T-helper 2 cell treated with Interferon-gamma antibody and Interleukin-4, amounts not matched to agents 5 μg/mL and 100 μg/mL, for 36 hours (primary cell): ENCODE measurements at regions not wholly inside any gene's neighbourhood (a gene's known extent, or its start where the extent isn't known, plus 50 kb on each side); places are given as distances from the start of the nearest gene placed in this dataset.

ENCODE experiments used
- DNase-seq: peaks from one replicate; pipeline ENCODE4 v3.0.0; 2021; ENCODE audit warnings: low spot score
- H3K27ac Mint-ChIP-seq: one replicate; pipeline ENCODE4 v1.8.0; 2021; ENCODE audit warnings: mild to moderate bottlenecking, mixed read lengths
- H3K27me3 Mint-ChIP-seq: one replicate; pipeline ENCODE4 v1.8.0; 2021; ENCODE audit warnings: low read depth, mixed read lengths
- H3K36me3 Mint-ChIP-seq: one replicate; pipeline ENCODE4 v1.8.0; 2021; ENCODE audit warnings: low read depth, mixed read lengths
- H3K4me1 Mint-ChIP-seq: one replicate; pipeline ENCODE4 v1.8.0; 2021; ENCODE audit warnings: low read depth, mixed read lengths
- H3K4me3 Mint-ChIP-seq: one replicate; pipeline ENCODE4 v1.8.0; 2022; ENCODE audit warnings: mild to moderate bottlenecking, moderate library complexity, mixed read lengths
- H3K9me3 Mint-ChIP-seq: one replicate; pipeline ENCODE4 v1.8.0; 2021; ENCODE audit warnings: mixed read lengths

DNA sequence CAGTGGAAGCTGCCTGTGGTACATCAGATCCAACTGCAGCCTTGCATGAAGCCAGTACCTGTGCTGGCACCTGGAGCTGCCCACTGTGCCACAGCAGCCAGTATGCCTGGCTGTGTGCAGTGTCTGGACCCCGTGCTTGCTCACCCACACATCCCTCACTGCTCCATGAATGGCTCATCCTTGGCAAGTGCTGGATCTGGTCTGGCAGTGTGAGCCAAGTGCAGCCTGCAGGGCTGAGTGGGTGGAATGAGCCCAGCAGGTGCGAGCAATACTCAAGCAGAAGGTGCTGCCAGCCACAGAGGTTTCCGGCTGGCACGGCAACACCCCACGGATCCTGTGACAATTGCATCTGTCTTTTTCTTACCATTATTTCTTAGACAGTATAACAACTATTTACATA lies 488.2 kb upstream of the ROBO2 start:
- Mint-ChIP-seq H3K27ac (no peak overlapping the region), H3K4me1 (no peaks in the 10 kb centered on the region), H3K9me3 (peaks cover 20% of the 10 kb centered on the region), H3K4me3 (no peak overlapping the region), H3K27me3 (no peaks in the 10 kb centered on the region), H3K36me3 (no peaks in the 10 kb centered on the region)
- no peak for DNase-seq

DNA sequence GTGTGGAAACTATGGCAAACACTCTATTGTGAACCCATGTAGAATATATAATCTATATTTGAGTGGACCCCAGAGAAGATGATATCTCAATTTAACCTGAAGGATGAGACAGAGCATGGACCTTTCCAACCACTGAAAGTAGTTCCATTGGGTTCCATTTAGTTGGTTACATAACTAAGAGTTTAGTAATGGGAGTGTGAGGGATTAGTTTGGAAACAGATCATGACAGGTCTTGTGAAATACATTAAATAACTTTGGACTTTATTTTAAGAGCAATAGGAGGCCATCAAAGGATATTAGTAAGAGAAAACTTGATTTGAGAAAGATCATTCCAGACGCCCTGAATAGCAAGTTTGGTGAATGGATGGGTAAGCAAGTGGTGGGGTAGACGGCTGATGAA lies 487.2 kb upstream of the ROBO2 start:
- no peaks in the 10 kb centered on the region for H3K27me3 Mint-ChIP-seq
- no peak overlapping the region for H3K4me3 Mint-ChIP-seq
- no peak for DNase-seq
- peaks cover 20% of the 10 kb centered on the region for H3K9me3 Mint-ChIP-seq
- no peak overlapping the region for H3K27ac Mint-ChIP-seq
- H3K4me1 Mint-ChIP-seq, result no peaks in the 10 kb centered on the region
- no peaks in the 10 kb centered on the region for H3K36me3 Mint-ChIP-seq

DNA sequence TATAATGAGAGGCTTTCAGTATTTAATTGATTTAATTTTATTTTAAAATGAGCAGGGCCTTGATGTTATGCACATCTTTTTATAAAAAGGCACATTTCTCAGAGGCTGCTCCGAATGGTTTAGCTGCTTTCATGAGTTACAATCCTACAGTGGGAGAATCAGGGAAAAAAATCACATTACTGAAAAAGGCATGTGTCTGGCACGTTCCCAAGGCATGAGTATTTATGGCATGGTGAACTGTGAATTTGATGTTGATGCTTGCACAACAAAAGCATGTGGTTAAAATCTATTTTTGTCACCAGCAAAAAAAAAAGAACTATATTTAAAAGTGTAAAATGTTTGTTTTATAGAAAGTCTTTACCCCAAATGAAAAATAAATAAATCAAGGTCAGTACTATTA lies 485.2 kb upstream of the ROBO2 start:
- Mint-ChIP-seq H3K9me3 (peaks cover 6% of the 10 kb centered on the region), H3K4me1 (no peaks in the 10 kb centered on the region), H3K27me3 (no peaks in the 10 kb centered on the region), H3K27ac (no peak overlapping the region), H3K4me3 (no peak overlapping the region), H3K36me3 (no peaks in the 10 kb centered on the region)
- no peak for DNase-seq

DNA sequence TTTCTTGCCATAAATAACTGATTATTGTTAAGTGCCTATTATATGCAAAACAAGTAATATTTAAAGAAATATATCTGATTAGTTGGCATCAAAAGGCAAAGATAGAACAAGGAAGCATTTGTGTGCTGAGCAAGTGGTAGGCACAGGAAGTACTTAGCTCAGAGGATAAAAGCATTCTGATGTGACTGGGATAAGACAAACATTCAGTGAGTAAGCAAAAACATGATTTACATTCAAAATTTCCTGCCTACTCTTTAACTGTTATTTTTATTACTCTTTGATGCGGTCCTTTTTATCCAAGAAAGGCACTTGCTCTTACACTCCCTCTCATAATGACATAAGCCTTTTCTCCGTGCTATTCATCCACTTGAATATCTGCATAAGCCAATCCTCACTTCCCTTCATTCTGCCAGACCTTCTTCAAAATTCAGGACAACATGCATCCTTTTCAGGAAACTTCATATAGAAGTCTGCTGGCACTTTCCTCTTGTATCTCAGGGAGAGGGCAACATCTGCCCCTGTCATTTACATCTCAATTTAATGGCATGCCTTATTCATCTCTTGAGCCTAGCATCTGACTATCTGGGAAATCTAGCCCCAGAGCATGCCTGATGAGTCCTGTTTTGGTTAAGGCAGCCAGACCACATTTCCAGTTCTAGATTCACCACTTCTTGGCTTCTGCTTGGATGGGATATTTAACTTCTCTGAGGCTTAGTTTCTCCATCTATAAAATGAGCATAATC lies 478.2 kb upstream of the ROBO2 start:
- H3K4me3 Mint-ChIP-seq, result no peak overlapping the region
- H3K4me1 Mint-ChIP-seq, result no peaks in the 10 kb centered on the region
- DNase-seq, result no peak
- H3K27ac Mint-ChIP-seq, result no peak overlapping the region
- no peaks in the 10 kb centered on the region for H3K27me3 Mint-ChIP-seq
- H3K36me3 Mint-ChIP-seq, result no peaks in the 10 kb centered on the region
- H3K9me3 Mint-ChIP-seq, result peaks cover 11% of the 10 kb centered on the region

DNA sequence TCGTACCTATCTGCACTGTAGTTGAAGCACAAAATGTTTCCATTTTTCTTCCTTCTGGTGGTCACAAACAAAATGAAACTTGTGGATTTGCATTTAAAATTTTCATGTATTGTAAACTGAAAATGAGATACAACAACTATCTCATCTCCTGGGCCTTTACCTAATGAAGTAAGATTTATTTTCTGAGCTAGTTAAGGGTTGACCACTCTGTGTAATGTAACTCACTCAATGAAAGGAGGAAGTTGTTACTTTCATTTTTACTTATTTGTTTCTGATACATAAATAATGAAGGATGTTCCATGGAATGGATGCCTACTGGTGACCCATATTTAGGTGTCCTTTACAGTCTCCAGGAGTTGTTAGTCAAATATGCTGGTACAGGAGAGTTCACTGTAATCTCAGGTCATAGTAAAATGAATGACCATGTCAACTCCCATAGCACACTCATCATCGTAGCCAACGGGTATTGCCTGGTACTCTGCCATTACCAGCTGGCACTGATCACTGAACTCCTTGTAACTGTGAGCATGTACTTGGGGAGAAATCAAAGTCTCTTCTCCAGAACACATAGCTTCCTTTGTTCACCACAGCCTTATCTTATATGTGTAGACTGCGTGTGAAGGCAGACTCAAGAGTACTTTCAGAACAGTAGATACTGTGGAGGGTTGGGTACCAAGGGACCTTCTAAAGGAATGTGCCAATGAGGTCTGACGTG lies 474.2 kb upstream of the ROBO2 start:
- Mint-ChIP-seq H3K4me3 (no peak overlapping the region), H3K27me3 (no peaks in the 10 kb centered on the region), H3K4me1 (no peaks in the 10 kb centered on the region), H3K9me3 (peaks cover 11% of the 10 kb centered on the region), H3K36me3 (no peaks in the 10 kb centered on the region), H3K27ac (no peak overlapping the region)
- no peak for DNase-seq

DNA sequence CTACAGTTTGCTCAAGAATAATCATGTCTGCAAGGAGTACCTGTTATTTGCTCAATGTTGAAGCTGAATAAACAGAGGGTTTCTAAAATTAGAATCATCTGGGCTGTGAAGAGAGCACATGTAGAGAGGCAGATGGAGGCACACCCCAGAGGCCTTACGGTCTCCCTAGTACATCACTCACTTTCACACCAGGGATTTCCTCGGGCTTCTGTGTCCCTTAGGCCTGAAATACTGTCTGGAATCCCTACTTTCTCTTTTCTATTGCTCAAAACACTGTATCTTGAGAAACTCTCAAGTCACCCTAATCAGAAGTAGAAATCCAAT lies 473.7 kb upstream of the ROBO2 start:
- no peaks in the 10 kb centered on the region for H3K4me1 Mint-ChIP-seq
- H3K9me3 Mint-ChIP-seq, result peaks cover 11% of the 10 kb centered on the region
- no peak overlapping the region for H3K27ac Mint-ChIP-seq
- DNase-seq, result no peak
- no peak overlapping the region for H3K4me3 Mint-ChIP-seq
- H3K36me3 Mint-ChIP-seq, result no peaks in the 10 kb centered on the region
- no peaks in the 10 kb centered on the region for H3K27me3 Mint-ChIP-seq

DNA sequence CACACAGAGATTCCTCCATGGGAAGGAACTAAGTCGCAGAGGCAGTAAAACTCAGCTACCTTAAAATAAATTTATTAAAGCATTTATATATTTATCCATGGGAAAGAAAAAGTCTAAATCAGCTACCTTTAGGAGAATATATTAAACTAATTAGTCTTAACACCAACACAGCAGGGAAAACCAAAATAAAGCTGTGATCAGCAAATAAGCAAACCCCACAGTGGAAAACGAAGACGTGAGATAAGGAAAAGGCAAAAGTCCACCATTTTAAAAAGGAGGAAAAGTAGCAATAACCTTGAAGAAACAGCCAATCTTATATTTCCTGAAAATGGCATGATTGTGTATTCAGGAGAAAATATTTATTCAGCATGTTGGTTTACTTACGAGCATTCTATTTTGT lies 473.0 kb upstream of the ROBO2 start:
- no peak overlapping the region for H3K27ac Mint-ChIP-seq
- H3K9me3 Mint-ChIP-seq, result peaks cover 11% of the 10 kb centered on the region
- H3K27me3 Mint-ChIP-seq, result no peaks in the 10 kb centered on the region
- no peak for DNase-seq
- no peak overlapping the region for H3K4me3 Mint-ChIP-seq
- no peaks in the 10 kb centered on the region for H3K4me1 Mint-ChIP-seq
- H3K36me3 Mint-ChIP-seq, result no peaks in the 10 kb centered on the region

DNA sequence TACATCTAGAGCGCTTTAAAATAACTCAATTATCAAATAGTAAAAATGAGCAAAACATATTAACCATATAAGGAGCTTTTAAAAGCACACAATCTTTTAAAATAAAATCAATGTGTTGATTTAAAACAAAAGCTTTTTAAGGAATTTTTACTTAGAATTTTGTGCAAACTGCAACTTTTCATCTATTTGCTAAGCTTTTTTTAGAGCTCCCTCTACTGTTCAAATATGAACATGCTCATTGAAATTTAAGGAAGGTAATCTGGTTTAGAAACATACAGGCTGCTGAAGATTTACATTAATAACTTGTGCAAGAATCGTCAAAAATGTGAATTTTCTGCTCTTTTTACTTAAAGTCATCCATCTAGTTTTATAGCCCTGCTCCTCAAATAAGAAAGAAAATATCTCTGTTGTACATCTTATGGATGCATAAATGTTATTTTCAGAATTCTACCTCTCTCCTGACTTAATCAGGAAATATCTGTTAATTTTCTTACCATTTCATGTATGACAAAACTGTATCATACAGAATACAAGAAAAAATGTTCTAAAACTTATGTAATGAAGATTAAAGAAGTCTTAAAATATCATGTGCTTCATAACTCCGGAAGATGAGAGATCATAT lies 469.4 kb upstream of the ROBO2 start:
- no peak for DNase-seq
- H3K4me1 Mint-ChIP-seq, result no peaks in the 10 kb centered on the region
- H3K27ac Mint-ChIP-seq, result no peak overlapping the region
- no peaks in the 10 kb centered on the region for H3K9me3 Mint-ChIP-seq
- H3K27me3 Mint-ChIP-seq, result no peaks in the 10 kb centered on the region
- H3K36me3 Mint-ChIP-seq, result no peaks in the 10 kb centered on the region
- H3K4me3 Mint-ChIP-seq, result no peak overlapping the region

DNA sequence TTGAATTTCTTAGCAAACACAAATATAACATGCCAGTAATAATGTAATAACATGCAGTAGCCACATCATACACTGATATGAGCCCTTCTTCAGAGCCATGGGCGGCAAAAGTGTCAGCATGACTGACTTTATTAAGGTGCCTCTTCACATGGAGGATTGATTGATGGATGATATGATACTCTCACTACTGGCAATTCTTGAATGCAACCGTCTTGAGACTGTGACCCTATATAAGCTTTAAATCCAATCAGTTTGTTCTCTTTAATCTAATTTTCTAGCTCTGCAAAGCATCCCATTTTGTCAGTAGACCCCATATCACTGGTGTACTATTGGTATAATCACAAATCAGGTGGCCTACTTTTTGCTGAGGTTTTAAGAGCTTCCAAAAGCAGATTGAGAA lies 463.7 kb upstream of the ROBO2 start:
- no peak overlapping the region for H3K4me3 Mint-ChIP-seq
- no peaks in the 10 kb centered on the region for H3K4me1 Mint-ChIP-seq
- H3K9me3 Mint-ChIP-seq, result peaks cover 6% of the 10 kb centered on the region
- no peaks in the 10 kb centered on the region for H3K27me3 Mint-ChIP-seq
- DNase-seq, result no peak
- no peaks in the 10 kb centered on the region for H3K36me3 Mint-ChIP-seq
- H3K27ac Mint-ChIP-seq, result no peak overlapping the region

DNA sequence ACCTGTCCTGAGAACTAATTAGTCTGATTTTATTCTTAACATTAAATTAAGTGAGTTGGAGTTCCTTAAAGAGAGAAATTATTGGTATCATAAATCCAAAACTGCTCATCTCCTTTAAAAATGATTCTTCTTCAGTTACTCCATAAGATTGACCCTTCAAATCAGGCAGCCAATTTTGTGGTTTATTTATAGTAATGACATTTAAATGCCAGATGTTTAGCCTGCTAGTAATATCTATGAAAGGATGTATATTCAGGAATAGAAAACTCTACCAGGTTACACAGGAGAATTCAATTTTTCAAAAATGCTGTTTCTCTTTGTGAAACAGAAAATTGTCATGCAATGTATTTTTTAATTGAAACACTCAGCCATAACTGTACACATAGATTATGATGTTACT lies 457.8 kb upstream of the ROBO2 start:
- H3K36me3 Mint-ChIP-seq, result no peaks in the 10 kb centered on the region
- no peak for DNase-seq
- no peaks in the 10 kb centered on the region for H3K27me3 Mint-ChIP-seq
- no peak overlapping the region for H3K27ac Mint-ChIP-seq
- H3K4me3 Mint-ChIP-seq, result no peak overlapping the region
- H3K4me1 Mint-ChIP-seq, result no peaks in the 10 kb centered on the region
- H3K9me3 Mint-ChIP-seq, result peaks cover 16% of the 10 kb centered on the region

DNA sequence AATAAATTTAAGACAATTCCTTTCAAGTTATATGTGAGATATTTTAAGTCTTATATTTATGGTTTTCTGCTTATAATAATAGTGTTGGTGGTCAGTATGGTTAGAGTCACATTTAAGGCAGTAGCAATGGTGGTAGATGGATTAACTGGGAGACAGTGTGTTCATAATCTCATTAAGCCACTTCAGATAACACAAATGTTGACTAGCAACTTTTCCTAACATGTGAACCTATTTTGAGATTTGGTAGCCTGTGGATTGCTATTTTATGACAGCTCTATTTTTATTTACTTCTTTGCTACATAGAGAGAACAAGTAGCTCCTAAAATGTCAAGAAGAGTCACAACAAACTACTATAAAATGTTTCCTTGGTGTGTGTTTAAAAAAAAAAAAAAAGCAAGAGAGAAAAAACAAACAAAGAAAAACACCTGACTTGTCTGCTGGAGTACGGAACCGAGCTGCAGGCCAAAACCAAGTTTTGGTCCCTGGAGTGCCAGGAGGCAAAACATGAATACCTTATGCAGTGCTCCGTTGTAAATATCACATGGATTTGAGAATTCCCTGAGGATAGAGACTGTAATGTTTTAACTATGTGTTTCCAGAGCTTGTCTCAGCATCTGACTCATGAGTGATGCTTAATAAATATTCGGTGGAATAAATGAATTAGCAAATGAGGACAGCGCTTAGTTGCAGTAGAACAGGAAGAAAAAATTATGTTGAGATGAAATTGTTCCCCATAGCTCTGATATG lies 457.1 kb upstream of the ROBO2 start:
- no peak overlapping the region for H3K27ac Mint-ChIP-seq
- no peaks in the 10 kb centered on the region for H3K27me3 Mint-ChIP-seq
- H3K4me1 Mint-ChIP-seq, result no peaks in the 10 kb centered on the region
- peaks cover 16% of the 10 kb centered on the region for H3K9me3 Mint-ChIP-seq
- DNase-seq, result no peak
- H3K4me3 Mint-ChIP-seq, result no peak overlapping the region
- H3K36me3 Mint-ChIP-seq, result no peaks in the 10 kb centered on the region

DNA sequence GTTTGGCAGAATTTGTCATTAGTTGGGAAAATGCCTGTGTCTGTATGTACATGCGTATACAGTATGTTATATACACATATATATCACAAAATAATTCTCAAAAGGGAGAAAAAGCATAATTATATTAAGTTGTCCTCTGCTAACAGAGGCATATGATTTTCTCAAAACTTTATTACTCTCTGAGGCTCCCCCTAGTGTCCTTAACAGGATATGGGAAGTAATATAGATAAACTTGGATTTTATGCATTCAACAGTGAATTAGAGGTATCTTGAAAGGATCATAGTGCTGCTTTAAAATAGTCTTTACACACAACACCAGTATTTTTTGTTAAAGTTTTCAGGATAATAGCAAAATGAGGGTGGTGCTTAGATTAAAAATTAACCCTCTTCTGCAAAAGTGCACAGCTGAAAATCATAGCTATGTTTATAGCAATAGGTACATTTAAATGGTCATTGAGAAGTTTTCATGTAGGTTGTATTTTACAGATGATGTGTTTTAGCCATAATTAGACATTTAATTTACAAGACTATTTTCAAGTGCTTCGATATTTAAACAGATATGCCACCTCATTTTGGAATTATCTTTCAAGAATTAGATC lies 454.0 kb upstream of the ROBO2 start:
- Mint-ChIP-seq H3K27me3 (no peaks in the 10 kb centered on the region), H3K27ac (no peak overlapping the region), H3K4me3 (no peak overlapping the region), H3K4me1 (no peaks in the 10 kb centered on the region), H3K36me3 (no peaks in the 10 kb centered on the region), H3K9me3 (peaks cover 10% of the 10 kb centered on the region)
- no peak for DNase-seq

DNA sequence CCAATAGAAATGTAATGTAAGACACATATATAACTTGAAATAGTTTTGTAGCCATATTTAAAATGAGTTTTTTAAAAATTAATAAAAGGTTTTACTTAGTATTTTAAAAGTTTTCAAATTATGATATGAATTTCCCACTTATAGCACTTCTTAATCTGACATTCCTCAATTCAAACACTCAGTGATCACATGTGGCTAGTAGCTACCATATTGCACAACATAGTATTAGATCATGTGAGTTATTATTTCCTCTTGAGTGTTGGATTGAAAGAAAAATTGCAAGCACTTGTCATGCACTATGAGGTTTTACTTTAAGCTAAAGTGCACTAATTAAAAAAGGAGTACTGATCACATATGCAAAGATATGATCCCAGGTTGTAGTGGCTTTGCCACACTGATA lies 453.4 kb upstream of the ROBO2 start:
- Mint-ChIP-seq H3K36me3 (no peaks in the 10 kb centered on the region), H3K27me3 (no peaks in the 10 kb centered on the region), H3K4me1 (no peaks in the 10 kb centered on the region), H3K4me3 (no peak overlapping the region), H3K9me3 (peaks cover 13% of the 10 kb centered on the region), H3K27ac (no peak overlapping the region)
- no peak for DNase-seq

DNA sequence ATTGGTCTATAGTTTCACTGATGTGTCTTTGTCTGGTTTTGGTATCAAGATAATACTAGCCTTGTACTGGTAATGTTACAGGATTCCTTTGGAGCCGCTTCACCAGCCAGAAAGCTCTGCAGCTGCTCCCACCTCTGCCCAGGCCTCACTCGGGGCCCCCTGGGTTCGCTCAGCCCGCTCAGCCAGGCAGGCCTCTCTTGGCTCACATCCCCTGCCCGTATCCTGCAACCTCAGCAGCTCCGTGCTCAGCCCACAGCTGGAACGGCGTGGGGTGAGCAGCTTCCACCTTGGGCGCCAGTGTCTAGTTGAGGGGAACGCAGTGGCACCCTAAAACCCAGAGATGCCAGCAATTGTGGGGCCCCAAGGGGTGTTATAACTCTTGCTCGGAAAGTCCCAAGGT lies 429.7 kb upstream of the ROBO2 start:
- Mint-ChIP-seq H3K27ac (no peak overlapping the region), H3K36me3 (no peaks in the 10 kb centered on the region), H3K4me3 (no peak overlapping the region)

More for the DNA sequence above, 429.7 kb upstream of the ROBO2 start:
- H3K9me3 Mint-ChIP-seq, result peaks cover 20% of the 10 kb centered on the region
- H3K27me3 Mint-ChIP-seq, result no peaks in the 10 kb centered on the region
- no peak for DNase-seq
- H3K4me1 Mint-ChIP-seq, result no peaks in the 10 kb centered on the region
